Spleen (tissue), 11 donors: ENCODE measurements at regions not wholly inside any gene's neighbourhood (a gene's known extent, or its start where the extent isn't known, plus 50 kb on each side); places are given as distances from the start of the nearest gene placed in this dataset.
"Not testable (repeated sequence)": the region's sequence is repeated elsewhere in the genome, so short reads cannot be mapped to it uniquely, and the experiment has no call there.

Experiments used
- DNase-seq: peaks from one replicate; pipeline ENCODE4 v3.0.0-alpha.2; 2020
- H3K27ac ChIP-seq, 8 donors: fragments of 200-600 bp; sonication (generic) in 7 of 8; 1 replicate in 4 of 8; 2 replicates in 4 of 8; pipeline versions ENCODE4 v1.5.0 to v1.8.0; 2016 to 2021; ENCODE audit warnings: inconsistent platforms in 4 of 8, mild to moderate bottlenecking in 4 of 8, moderate library complexity in 1 of 8
- H3K27me3 ChIP-seq, 7 donors: fragments of 200-600 bp; sonication (generic) in 6 of 7; replicated peaks in 1 of 7; 1 replicate in 4 of 7; 2 replicates in 3 of 7; pipeline versions ENCODE4 v1.5.0 to v1.8.0; 2016 to 2021; ENCODE audit warnings: inconsistent platforms in 3 of 7, mild to moderate bottlenecking in 1 of 7
- H3K36me3 ChIP-seq, 6 donors: fragments of 200-600 bp; sonication (generic) in 5 of 6; 1 replicate in 4 of 6; 2 replicates in 2 of 6; pipeline versions ENCODE4 v1.5.0 to v1.8.0; 2016 to 2021; ENCODE audit warnings: inconsistent platforms in 2 of 6
- H3K4me1 ChIP-seq, 6 donors: fragments of 200-600 bp; sonication (generic) in 5 of 6; 1 replicate in 3 of 6; 2 replicates in 3 of 6; pipeline versions ENCODE4 v1.5.0 to v1.8.0; 2016 to 2021; ENCODE audit warnings: inconsistent platforms in 3 of 6
- H3K4me3 ChIP-seq, 8 donors: fragments of 200-600 bp; sonication (generic) in 7 of 8; 1 replicate in 4 of 8; 2 replicates in 4 of 8; pipeline versions ENCODE4 v1.5.0 to v1.8.0; 2016 to 2021; ENCODE audit warnings: inconsistent platforms in 4 of 8, mild to moderate bottlenecking in 4 of 8, moderate library complexity in 2 of 8
- H3K9me3 ChIP-seq, 8 donors: fragments of 200-600 bp; sonication (generic) in 7 of 8; 1 replicate in 4 of 8; 2 replicates in 4 of 8; pipeline versions ENCODE4 v1.5.0 to v1.8.0; 2016 to 2021; ENCODE audit warnings: inconsistent platforms in 4 of 8
- POLR2A ChIP-seq, 3 donors: fragments of 450-650 bp; IDR thresholded peaks; one replicate each; pipeline ENCODE4 v1.5.1; 2017; ENCODE audit warnings: antibody characterized with exemption in 3 of 3, mild to moderate bottlenecking in 1 of 3
- POLR2AphosphoS5 ChIP-seq, 3 donors: sonication (generic); formaldehyde crosslinking; IDR thresholded peaks; one replicate each; pipeline ENCODE4 v1.5.1; 2017; ENCODE audit warnings: antibody characterized with exemption in 3 of 3
- WGBS, 5 donors: extraction: QIAGEN DNeasy Blood & Tissue Kit in 3 of 5; methylation state at CpG; one replicate each; pipeline versions ENCODE4 v1.1.5 to v1.1.7; 2013 to 2018; 5-methylcytosine and 5-hydroxymethylcytosine counted together
- intact Hi-C: fragments of 100-400 bp; cut with DNase I; formaldehyde crosslinking; loops from one replicate; pipeline ENCODE4 v1.15.0; 2023; ENCODE audit warnings: low total_unique reads
- TF ChIP-seq, protein P1 (sequence below), 11 experiments: fragments of 200-600 bp in 7 of 11; fragments of 450-650 bp in 4 of 11; sonication (generic) in 4 of 11; IDR thresholded peaks in 8 of 11; conservative IDR thresholded peaks in 3 of 11; 1 replicate in 7 of 11; 2 replicates in 4 of 11; pipeline versions ENCODE4 v1.4.0 to v1.8.0; 2016 to 2021; ENCODE audit warnings: antibody characterized with exemption in 11 of 11, inconsistent platforms in 4 of 11, mild to moderate bottlenecking in 1 of 11
- donor health status: healthy with polysubstance abuse.
- donor health status: DM: no; HTN: no; CAD: no; lungs with moderate emphysema.
- donor health status: DM: no; HTN: no; CAD: no.
- donor health status: Bipolar disorder and iron deficiency.
- donor health status: healthy.
- donor health status: DM: no; HTN: no; CAD: no.
- donor health status: DM: yes; HTN: yes; CAD: no.

DNA sequence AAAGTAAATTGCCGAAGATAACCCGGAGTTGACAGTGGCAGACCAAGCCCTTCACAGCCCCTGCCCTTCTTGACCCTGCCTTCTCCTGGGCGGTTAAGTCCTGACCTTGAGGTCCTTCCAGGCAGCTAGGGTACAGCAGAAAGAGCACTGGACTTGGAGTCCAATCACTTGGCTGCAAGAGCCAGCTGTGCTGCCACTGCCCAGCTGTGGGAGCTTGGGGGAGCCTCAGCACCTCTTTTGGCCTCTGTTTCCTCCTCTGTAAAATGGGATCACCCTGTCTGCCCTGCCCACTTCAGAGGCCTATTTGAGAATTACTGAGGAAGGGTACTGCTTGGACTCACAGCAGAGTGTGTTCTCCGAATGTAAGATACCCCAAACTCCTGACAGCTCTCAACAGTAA lies 66.2 kb upstream of the SMAD6 start:
- no peak for DNase-seq
- no peak overlapping the region for H3K27ac ChIP-seq

DNA sequence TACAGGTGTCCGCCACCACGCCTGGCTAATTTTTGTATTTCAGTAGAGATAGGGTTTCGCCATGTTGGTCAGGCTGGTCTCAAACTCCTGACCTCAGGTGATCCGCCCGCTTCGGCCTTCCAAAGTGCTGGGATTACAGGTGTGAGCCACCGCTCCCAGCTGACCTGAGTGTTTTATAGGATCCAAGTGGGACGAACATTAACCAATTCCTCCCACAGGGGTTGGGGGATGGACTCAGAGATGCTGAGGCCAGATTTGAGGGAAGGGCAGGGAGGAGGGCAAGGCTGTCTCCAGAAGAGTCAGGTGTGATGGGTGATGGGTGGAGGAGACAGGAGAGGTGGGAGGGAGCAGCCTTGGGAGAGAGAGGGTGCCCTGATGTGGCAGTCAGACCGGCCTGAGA lies 65.0 kb upstream of the SMAD6 start:
- H3K4me3 ChIP-seq, H3K27me3 ChIP-seq, H3K9me3 ChIP-seq, intact Hi-C loops, H3K36me3 ChIP-seq, H3K4me1 ChIP-seq, H3K27ac ChIP-seq, DNase-seq: not testable (repeated sequence)
- WGBS, 5 donors = 85 to 98% (median 87%) methylated on average over 8 to 9 of the region's 9 CpGs

More for the DNA sequence above, 66.2 kb upstream of the SMAD6 start:
- Histone ChIP-seq H3K4me3 (no peak overlapping the region), H3K36me3 (no peaks in the 10 kb centered on the region), H3K4me1 (peaks cover 0 to 8% (median 2%) of the 10 kb centered on the region in 6 donors), H3K27me3 (no peaks in the 10 kb centered on the region), H3K9me3 (no peaks in the 10 kb centered on the region)
- 72 to 87% (median 81%) methylated on average over 4 of the region's 4 CpGs for WGBS, 5 donors
- intact Hi-C loops = no loop called here
- TF ChIP-seq, protein P1, sequence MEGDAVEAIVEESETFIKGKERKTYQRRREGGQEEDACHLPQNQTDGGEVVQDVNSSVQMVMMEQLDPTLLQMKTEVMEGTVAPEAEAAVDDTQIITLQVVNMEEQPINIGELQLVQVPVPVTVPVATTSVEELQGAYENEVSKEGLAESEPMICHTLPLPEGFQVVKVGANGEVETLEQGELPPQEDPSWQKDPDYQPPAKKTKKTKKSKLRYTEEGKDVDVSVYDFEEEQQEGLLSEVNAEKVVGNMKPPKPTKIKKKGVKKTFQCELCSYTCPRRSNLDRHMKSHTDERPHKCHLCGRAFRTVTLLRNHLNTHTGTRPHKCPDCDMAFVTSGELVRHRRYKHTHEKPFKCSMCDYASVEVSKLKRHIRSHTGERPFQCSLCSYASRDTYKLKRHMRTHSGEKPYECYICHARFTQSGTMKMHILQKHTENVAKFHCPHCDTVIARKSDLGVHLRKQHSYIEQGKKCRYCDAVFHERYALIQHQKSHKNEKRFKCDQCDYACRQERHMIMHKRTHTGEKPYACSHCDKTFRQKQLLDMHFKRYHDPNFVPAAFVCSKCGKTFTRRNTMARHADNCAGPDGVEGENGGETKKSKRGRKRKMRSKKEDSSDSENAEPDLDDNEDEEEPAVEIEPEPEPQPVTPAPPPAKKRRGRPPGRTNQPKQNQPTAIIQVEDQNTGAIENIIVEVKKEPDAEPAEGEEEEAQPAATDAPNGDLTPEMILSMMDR (IDR thresholded peaks at IDR 0.05 in 8 of 11, conservative IDR thresholded peaks at IDR 0.05 in 3 of 11) = no peak
- TF ChIP-seq POLR2AphosphoS5 (IDR thresholded peaks at IDR 0.05) = no peak
- TF ChIP-seq POLR2A (IDR thresholded peaks at IDR 0.05) = no peak

DNA sequence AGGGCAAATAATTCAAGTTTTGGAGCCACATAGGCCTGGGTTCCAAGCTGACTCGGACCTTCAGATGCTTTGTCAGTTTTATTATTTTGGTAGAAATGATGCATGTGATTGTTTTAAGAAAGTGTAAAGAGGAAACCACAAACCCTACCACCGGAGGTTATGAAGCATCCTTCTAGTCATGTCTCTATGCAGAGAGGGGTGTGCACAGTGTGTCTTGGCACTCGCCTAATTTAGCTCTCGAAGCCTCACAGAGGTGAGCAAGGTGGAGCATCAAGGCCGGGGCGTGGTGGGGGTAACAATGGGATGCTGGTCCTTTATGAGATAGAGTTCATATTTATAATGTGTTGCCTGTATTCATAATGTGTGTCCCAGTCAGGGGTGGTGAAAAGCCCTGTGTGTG lies 63.7 kb upstream of the SMAD6 start:
- TF ChIP-seq POLR2A (IDR thresholded peaks at IDR 0.05) = no peak
- 40 to 59% (median 45%) methylated on average over 6 of the region's 6 CpGs for WGBS, 5 donors
- intact Hi-C loops = no loop called here
- Histone ChIP-seq H3K4me1 (peaks cover 0 to 8% (median 2%) of the 10 kb centered on the region in 6 donors), H3K4me3 (no peak overlapping the region), H3K36me3 (no peaks in the 10 kb centered on the region), H3K27ac (no peak overlapping the region), H3K27me3 (no peaks in the 10 kb centered on the region), H3K9me3 (no peaks in the 10 kb centered on the region)
- DNase-seq = no peak

DNA sequence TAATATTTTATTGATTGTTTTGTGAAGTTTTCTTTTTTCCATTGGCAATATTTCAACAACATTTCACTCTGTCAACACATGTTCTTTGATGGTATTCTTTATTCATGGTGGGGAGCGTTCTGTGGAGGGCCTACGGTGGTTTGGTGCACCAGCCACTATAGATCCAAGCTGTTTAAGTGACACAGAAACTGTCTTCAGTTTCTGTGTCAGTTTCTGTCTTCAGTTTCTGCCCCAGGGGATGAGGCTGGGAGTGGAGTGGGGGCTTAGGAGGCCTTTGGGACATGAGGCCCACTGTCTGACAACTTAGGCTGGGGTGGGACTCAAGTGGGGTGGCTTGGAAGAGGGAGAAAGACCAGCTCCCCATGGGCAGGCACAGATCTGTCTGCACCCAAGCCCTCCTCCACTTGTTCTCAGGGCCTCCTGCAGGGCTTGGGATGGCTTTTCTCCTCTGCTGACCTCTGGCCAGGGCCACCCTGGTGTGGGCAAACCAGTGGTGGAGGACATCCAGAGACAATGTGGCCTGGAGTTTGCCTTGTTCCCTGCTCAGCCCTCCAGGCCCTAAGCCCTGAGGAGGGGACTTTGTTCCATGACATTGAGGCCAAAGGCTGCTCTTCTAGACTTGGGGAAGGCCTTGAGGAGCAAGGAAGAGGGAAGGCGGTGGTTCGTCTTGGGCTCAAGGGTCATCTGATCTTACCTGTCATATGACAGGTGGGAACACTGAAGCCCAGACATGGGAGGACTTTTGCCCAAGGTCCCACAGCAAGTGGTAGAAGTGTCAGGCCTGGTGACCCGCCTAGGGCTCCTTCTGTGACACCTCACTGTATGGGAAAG lies 60.3 kb upstream of the SMAD6 start:
- DNase-seq = peak; percentile 41
- Histone ChIP-seq H3K4me3 (no peak overlapping the region), H3K27me3 (no peaks in the 10 kb centered on the region), H3K27ac (no peak overlapping the region), H3K36me3 (no peaks in the 10 kb centered on the region), H3K4me1 (peaks cover 0 to 8% (median 0%) of the 10 kb centered on the region in 6 donors), H3K9me3 (no peaks in the 10 kb centered on the region)
- whole genome bisulfite sequencing, 5 donors = 92 to 99% (median 95%) methylated on average over 4 to 5 of the region's 5 CpGs
- intact Hi-C loops = no loop called here
- TF ChIP-seq POLR2AphosphoS5 (IDR thresholded peaks at IDR 0.05) (no peak), POLR2A (IDR thresholded peaks at IDR 0.05) (no peak)
- TF ChIP-seq, protein P1 (IDR thresholded peaks at IDR 0.05 in 8 of 11, conservative IDR thresholded peaks at IDR 0.05 in 3 of 11) = no peak

DNA sequence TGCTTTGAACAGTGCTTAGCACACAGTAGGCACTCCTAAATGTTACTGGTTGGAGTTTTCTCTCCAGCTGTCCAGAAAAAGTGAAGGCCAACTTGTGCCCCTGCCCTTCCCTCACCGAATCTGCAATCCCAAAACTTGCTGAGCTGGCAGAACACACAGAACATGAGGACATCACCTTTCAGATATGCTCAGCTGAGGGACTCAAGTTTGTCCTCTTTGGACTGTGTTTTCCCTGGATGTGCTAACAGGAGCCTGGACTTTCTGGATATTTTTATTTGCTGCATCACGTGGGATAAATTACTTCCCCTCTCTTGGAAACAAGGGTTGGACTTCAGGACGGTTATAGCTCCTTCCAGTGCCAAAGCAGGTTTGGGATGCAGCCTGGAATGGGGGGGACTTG lies 59.5 kb upstream of the SMAD6 start:
- intact Hi-C loops = no loop called here
- TF ChIP-seq, protein P1 (IDR thresholded peaks at IDR 0.05 in 8 of 11, conservative IDR thresholded peaks at IDR 0.05 in 3 of 11) = no peak
- TF ChIP-seq POLR2A (IDR thresholded peaks at IDR 0.05) (no peak), POLR2AphosphoS5 (IDR thresholded peaks at IDR 0.05) (no peak)
- H3K9me3 ChIP-seq = no peaks in the 10 kb centered on the region
- no peaks in the 10 kb centered on the region for H3K27me3 ChIP-seq
- no peak for DNase-seq
- no peaks in the 10 kb centered on the region for H3K36me3 ChIP-seq
- whole genome bisulfite sequencing, 5 donors = 46 to 71% (median 64%) methylated on average over 3 of the region's 3 CpGs
- no peak overlapping the region for H3K4me3 ChIP-seq
- H3K4me1 ChIP-seq = peaks cover 0 to 8% (median 0%) of the 10 kb centered on the region in 6 donors
- no peak overlapping the region for H3K27ac ChIP-seq
